NCI-H526 treated with DMSO at 0.1 percent for 48 hours (cell line): ENCODE measurements at regions not wholly inside any gene's neighbourhood (a gene's known extent, or its start where the extent isn't known, plus 50 kb on each side); places are given as distances from the start of the nearest gene placed in this dataset.

ENCODE experiments used
- DNase-seq: peaks from one replicate; lab custom pipeline; 2025; lab: John Stamatoyannopoulos, UW

GRCh38 chr5:73339051-73339575 is 109.5 kb downstream of the FOXD1 start:
- no peak for DNase-seq

- peak; percentile 43 for DNase-seq
These were observed 110.1 kb downstream of the FOXD1 start for GRCh38 chr5:73338256-73339050.

- DNase-seq, result no peak
These were observed 110.9 kb downstream of the FOXD1 start for GRCh38 chr5:73337586-73338255.

- DNase-seq, result no peak
These were observed 112.2 kb downstream of the FOXD1 start for GRCh38 chr5:73336366-73336765.

GRCh38 chr5:73333944-73334703 is 114.5 kb downstream of the FOXD1 start:
- DNase-seq, result no peak

GRCh38 chr5:73330613-73331012 is 118.0 kb downstream of the FOXD1 start:
- no peak for DNase-seq

GRCh38 chr5:73328640-73329039 is 119.9 kb downstream of the FOXD1 start:
- DNase-seq, result no peak

GRCh38 chr5:73327908-73328455 is 120.6 kb downstream of the FOXD1 start:
- DNase-seq, result no peak

- DNase-seq, result no peak
These were observed 123.0 kb downstream of the FOXD1 start for GRCh38 chr5:73325546-73325945.

- DNase-seq, result no peak
These were observed 125.1 kb downstream of the FOXD1 start for GRCh38 chr5:73323466-73323865.

- DNase-seq, result no peak
These were observed 126.0 kb downstream of the FOXD1 start for GRCh38 chr5:73322437-73323076.

- no peak for DNase-seq
These were observed 126.7 kb downstream of the FOXD1 start for GRCh38 chr5:73321757-73322436.

GRCh38 chr5:73319036-73319435 is 129.5 kb downstream of the FOXD1 start:
- DNase-seq, result no peak

GRCh38 chr5:73318308-73318719 is 130.3 kb downstream of the FOXD1 start:
- DNase-seq, result no peak

- no peak for DNase-seq
These were observed 131.1 kb downstream of the FOXD1 start for GRCh38 chr5:73317523-73317922.

GRCh38 chr5:73314395-73315257 is 134.0 kb downstream of the FOXD1 start:
- DNase-seq, result no peak

- no peak for DNase-seq
These were observed 135.6 kb downstream of the FOXD1 start for GRCh38 chr5:73312872-73313510.

GRCh38 chr5:73312146-73312871 is 136.3 kb downstream of the FOXD1 start:
- DNase-seq, result no peak
